Vagina (tissue), 2 donors: ENCODE measurements at regions not wholly inside any gene's neighbourhood (a gene's known extent, or its start where the extent isn't known, plus 50 kb on each side); places are given as distances from the start of the nearest gene placed in this dataset.

ENCODE experiments used
- CTCF ChIP-seq, 3 experiments: fragments of 450-650 bp in 2 of 3; fragments of 200-600 bp in 1 of 3; sonication (generic) in 1 of 3; IDR thresholded peaks; one replicate each; pipeline ENCODE4 v1.5.1; 2017 to 2019; ENCODE audit warnings: antibody characterized with exemption in 3 of 3, mild to moderate bottlenecking in 2 of 3, moderate library complexity in 2 of 3
- POLR2A ChIP-seq, 2 donors: fragments of 450-650 bp; IDR thresholded peaks; one replicate each; pipeline ENCODE4 v1.6.1; 2017; ENCODE audit warnings: antibody characterized with exemption in 2 of 2, mild to moderate bottlenecking in 2 of 2, moderate library complexity in 2 of 2
- POLR2AphosphoS5 ChIP-seq, 2 donors: sonication (generic); formaldehyde crosslinking; IDR thresholded peaks; one replicate each; pipeline ENCODE4 v1.9.0; 2017; ENCODE audit warnings: antibody characterized with exemption in 2 of 2, mild to moderate bottlenecking in 2 of 2, low read depth in 1 of 2; ENCODE audit not compliant: insufficient read depth in 1 of 2

GRCh38 chr7:52168085-52168484 is 851.5 kb upstream of the COBL start:
- TF ChIP-seq CTCF (IDR thresholded peaks at IDR 0.05) = no peak
- TF ChIP-seq POLR2A (IDR thresholded peaks at IDR 0.05) = no peak
- no peak for TF ChIP-seq POLR2AphosphoS5 (IDR thresholded peaks at IDR 0.05; ENCODE audit: insufficient read depth in 1 of 2, low read depth in 1 of 2)
